ENCODE measurements at regions not wholly inside any gene's neighbourhood (a gene's known extent, or its start where the extent isn't known, plus 50 kb on each side); places are given as distances from the start of the nearest gene placed in this dataset.

DNA sequence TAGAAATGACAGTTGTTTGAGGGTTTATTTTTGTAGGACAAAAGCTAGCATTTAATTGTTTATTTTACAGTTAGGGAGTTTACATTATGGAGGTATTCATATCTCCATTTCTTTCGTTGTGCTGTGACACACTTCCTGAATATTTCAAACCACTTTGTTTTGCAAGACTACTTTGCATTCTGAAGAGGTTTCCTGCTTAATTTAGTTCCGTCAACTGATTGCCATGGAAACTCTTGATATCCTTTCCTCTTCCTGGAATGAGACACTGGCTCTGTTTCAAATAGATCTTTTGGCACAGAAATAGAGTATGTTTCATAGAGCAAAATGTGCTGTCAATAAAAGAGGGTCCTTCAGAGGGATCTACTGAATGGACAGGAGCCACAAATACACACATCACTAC, 159.5 kb upstream of the AGR3 start:
- H4K20me1 ChIP-seq (ENCODE audit: control insufficient read depth, extremely low read depth, insufficient read depth, low read length), result no peaks in the 10 kb centered on the region
- dilution Hi-C loops (cut with MboI; ENCODE audit: extremely low pct_ligation_motif_present, low sequenced_read_pairs), result no loop called here
- H3K4me1 ChIP-seq (ENCODE audit: control insufficient read depth, extremely low read depth, insufficient read depth, low read length), result peaks cover 21% of the 10 kb centered on the region

GRCh38 chr7:17042211-17042610, 160.4 kb upstream of the AGR3 start:
- H4K20me1 ChIP-seq (ENCODE audit: control insufficient read depth, extremely low read depth, insufficient read depth, low read length), result no peaks in the 10 kb centered on the region
- no peaks in the 10 kb centered on the region for H3K27me3 ChIP-seq (ENCODE audit: control insufficient read depth, extremely low read depth, insufficient read depth, low read length)
- dilution Hi-C loops (cut with MboI; ENCODE audit: extremely low pct_ligation_motif_present, low sequenced_read_pairs), result no loop called here
- peaks cover 21% of the 10 kb centered on the region for H3K4me1 ChIP-seq (ENCODE audit: control insufficient read depth, extremely low read depth, insufficient read depth, low read length)
- no peak overlapping the region for H2AFZ ChIP-seq (ENCODE audit: control insufficient read depth, low read length)
- H3K9me3 ChIP-seq (ENCODE audit: control insufficient read depth, low read depth, low read length), result no peaks in the 10 kb centered on the region
- FAIRE-seq (peak; percentile 5), DNase-seq (ENCODE audit: low read depth, low spot score) (no peak)
- H3K27ac ChIP-seq (ENCODE audit: control insufficient read depth, insufficient read depth, low read length), result peak overlapping the region; percentile 15
- no peaks in the 10 kb centered on the region for H3K36me3 ChIP-seq (ENCODE audit: control insufficient read depth in 2 of 2, extremely low read depth in 1 of 2, insufficient read depth in 2 of 2, low read length in 2 of 2)
- no peaks in the 10 kb centered on the region for H3K79me2 ChIP-seq (ENCODE audit: control insufficient read depth, insufficient read depth, low read length)
- H3K4me3 ChIP-seq (ENCODE audit: control insufficient read depth in 2 of 3, extremely low read depth in 1 of 3, insufficient read depth in 2 of 3, low read depth in 1 of 3, low read length in 3 of 3), result no peak overlapping the region
- peak overlapping the region; percentile 39 for H3K4me2 ChIP-seq (ENCODE audit: control insufficient read depth, extremely low read depth, insufficient read depth, low read depth, low read length)
- TF ChIP-seq EZH2 (IDR thresholded peaks at IDR 0.05; ENCODE audit: low read length) (no peak), CTCF (optimal IDR thresholded peaks at IDR 0.05 in 1 of 3, IDR thresholded peaks at IDR 0.05 in 1 of 3, conservative IDR thresholded peaks at IDR 0.05 in 1 of 3; ENCODE audit: extremely low read depth in 1 of 3, insufficient read depth in 2 of 3, low read length in 3 of 3) (no peak)
- no peaks in the 10 kb centered on the region for H3K9me1 ChIP-seq (ENCODE audit: control insufficient read depth, extremely low read depth, insufficient read depth, low read length)
- no peak overlapping the region for H3K9ac ChIP-seq (ENCODE audit: control insufficient read depth, extremely low read depth, insufficient read depth, low read length)

More for the DNA sequence above, 159.5 kb upstream of the AGR3 start:
- no peak overlapping the region for H3K4me3 ChIP-seq (ENCODE audit: control insufficient read depth in 2 of 3, extremely low read depth in 1 of 3, insufficient read depth in 2 of 3, low read depth in 1 of 3, low read length in 3 of 3)
- H3K36me3 ChIP-seq (ENCODE audit: control insufficient read depth in 2 of 2, extremely low read depth in 1 of 2, insufficient read depth in 2 of 2, low read length in 2 of 2), result no peaks in the 10 kb centered on the region
- no peak for DNase-seq (ENCODE audit: low read depth, low spot score)
- H3K9me3 ChIP-seq (ENCODE audit: control insufficient read depth, low read depth, low read length), result no peaks in the 10 kb centered on the region
- no peaks in the 10 kb centered on the region for H3K27me3 ChIP-seq (ENCODE audit: control insufficient read depth, extremely low read depth, insufficient read depth, low read length)
- no peaks in the 10 kb centered on the region for H3K79me2 ChIP-seq (ENCODE audit: control insufficient read depth, insufficient read depth, low read length)
- H3K9ac ChIP-seq (ENCODE audit: control insufficient read depth, extremely low read depth, insufficient read depth, low read length), result no peak overlapping the region
- TF ChIP-seq EZH2 (IDR thresholded peaks at IDR 0.05; ENCODE audit: low read length) (no peak), CTCF (optimal IDR thresholded peaks at IDR 0.05 in 1 of 3, IDR thresholded peaks at IDR 0.05 in 1 of 3, conservative IDR thresholded peaks at IDR 0.05 in 1 of 3; ENCODE audit: extremely low read depth in 1 of 3, insufficient read depth in 2 of 3, low read length in 3 of 3) (no peak)
- peak; percentile 93 for FAIRE-seq
- H3K9me1 ChIP-seq (ENCODE audit: control insufficient read depth, extremely low read depth, insufficient read depth, low read length), result no peaks in the 10 kb centered on the region
- H2AFZ ChIP-seq (ENCODE audit: control insufficient read depth, low read length), result no peak overlapping the region
- peak overlapping the region; percentile 39 for H3K4me2 ChIP-seq (ENCODE audit: control insufficient read depth, extremely low read depth, insufficient read depth, low read depth, low read length)
- H3K27ac ChIP-seq (ENCODE audit: control insufficient read depth, insufficient read depth, low read length), result no peak overlapping the region

All from keratinocyte (primary cell).